Fibroblast of skin of scalp (primary cell): ENCODE measurements at regions not wholly inside any gene's neighbourhood (a gene's known extent, or its start where the extent isn't known, plus 50 kb on each side); places are given as distances from the start of the nearest gene placed in this dataset.
"Not testable (repeated sequence)": the region's sequence is repeated elsewhere in the genome, so short reads cannot be mapped to it uniquely, and the experiment has no call there.

Source experiments
- DNase-seq: peaks from one replicate; pipeline ENCODE4 v3.0.0-alpha.2; 2013

DNA sequence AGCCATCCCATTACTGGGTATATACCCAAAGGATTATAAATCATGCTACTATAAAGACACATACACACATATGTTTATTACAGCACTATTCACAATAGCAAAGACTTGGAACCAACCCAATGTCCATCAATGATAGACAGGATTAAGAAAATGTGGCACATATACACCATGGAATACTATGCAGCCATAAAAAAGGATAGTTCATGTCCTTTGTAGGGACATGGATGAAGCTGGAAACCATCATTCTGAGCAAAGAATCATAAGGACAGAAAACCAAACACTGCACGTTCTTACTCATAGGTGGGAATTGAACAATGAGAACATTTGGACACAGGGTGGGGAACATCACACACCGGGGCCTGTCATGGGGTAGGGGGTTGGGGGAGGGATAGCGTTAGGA lies 60.3 kb upstream of the NMU start:
- not testable (repeated sequence) for DNase-seq

DNA sequence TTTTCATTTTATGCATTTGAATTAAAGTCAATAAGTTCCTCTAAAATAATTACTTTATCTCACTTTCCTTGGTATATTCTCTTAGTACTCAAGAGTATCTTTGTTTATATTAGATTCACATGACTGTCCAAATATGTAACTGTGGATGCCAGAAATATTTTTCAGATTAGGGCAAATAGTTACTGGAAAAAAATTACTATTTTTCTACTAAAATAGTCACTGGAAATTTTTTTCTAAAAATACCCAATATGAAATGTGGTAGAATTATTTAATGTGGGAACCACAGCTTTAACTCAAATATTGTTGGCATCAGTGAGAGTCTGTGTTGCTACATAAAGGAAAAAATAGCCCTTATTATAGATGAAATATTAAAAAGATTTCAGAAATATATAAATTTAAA lies 70.4 kb upstream of the NMU start:
- peak; percentile 72 for DNase-seq

DNA sequence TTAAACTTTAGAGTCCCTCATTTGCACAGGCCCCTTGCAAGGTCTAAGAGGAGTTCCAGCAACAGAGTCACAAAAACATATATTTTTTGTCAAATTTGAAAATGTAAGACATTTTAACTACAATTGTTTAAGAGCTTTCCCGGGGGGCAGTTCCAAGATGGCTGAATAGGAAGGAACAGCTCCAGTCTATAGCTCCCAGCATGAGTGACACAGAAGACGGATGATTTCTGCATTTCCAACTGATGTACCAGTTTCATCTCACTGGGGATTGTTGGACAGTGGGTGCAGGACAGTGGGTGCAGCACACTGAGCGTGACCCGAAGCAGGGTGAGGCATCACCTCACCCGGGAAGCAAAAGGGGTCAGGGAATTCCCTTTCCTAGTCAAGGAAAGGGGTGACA lies 71.4 kb upstream of the NMU start:
- DNase-seq, result no peak

DNA sequence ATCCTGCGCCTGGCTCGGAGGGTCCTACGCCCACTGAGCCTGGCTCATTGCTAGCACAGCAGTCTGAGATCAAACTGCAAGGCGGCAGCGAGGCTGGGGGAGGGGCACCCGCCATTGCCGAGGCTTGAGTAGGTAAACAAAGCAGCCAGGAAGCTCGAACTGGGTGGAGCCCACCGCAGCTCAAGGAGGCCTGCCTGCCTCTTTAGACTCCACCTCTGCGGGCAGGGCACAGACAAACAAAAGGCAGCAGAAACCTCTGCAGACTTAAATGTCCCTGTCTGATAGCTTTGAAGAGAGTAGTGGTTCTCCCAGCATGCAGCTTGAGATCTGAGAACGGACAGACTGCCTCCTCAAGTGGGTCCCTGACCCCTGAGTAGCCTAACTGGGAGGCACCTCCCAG lies 71.9 kb upstream of the NMU start:
- not testable (repeated sequence) for DNase-seq

- DNase-seq, result not testable (repeated sequence)
Observed at GRCh38 chr4:55712835-55713234, 76.7 kb upstream of the NMU start.

DNA sequence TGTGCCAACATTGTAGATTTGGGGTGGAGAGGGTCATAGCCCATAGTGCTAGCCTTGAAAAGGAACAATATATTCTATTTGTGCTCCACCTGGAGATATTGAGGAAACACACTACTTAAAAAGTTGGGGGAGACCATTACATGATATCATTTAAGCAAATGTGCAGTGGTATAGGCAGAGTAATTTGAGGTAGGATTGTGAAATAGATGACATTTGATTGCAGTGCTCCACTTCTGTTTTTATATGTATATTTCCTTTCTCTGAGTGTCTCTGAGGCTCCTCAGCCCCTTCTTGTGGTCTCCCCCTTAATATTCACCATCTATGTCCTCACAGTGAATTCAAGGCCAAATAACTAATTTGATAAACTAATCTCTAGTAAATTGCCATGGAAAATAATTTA lies 85.6 kb upstream of the NMU start:
- DNase-seq, result no peak

GRCh38 chr4:55722132-55722531 lies 86.0 kb upstream of the NMU start:
- no peak for DNase-seq

DNA sequence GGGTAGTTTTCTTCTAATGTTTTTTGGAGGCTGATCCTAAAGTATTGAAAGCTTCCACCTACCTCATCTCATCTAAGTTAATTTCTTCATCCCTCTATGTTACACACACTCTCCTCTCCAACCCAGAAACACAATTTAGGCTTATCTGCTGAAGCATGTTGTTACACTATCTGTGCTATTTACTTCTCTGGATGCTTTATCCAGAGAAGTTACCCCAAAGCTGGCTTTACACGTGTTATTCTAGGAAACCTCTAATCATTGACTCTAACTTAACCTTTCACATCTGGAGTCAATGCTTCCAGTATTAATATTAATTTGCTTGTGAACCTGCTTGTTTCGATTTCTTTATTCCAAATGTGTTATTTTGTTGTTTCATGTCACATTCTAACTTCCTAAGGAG lies 87.3 kb upstream of the NMU start:
- no peak for DNase-seq

GRCh38 chr4:55725057-55725456 lies 89.0 kb upstream of the NMU start:
- no peak for DNase-seq

DNA sequence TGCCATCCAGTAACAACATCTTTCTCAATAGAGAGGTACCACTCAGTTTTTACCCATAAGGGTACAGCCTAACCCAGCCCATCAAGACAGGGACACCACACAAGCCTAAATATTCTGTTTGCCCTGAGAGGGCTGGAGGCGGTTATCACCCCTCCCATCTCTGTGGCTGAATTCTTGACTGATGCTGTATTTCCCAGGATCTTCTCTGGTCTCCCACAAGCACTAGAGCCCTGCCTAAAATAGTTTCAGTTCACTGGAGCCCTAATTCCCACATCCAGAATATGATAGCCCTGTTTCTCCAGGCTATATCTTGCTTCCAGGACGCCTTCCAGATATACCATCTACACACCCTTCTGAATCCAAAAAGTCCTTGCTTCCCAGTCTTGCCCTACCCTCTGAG lies 91.6 kb upstream of the NMU start:
- peak; percentile 53 for DNase-seq

DNA sequence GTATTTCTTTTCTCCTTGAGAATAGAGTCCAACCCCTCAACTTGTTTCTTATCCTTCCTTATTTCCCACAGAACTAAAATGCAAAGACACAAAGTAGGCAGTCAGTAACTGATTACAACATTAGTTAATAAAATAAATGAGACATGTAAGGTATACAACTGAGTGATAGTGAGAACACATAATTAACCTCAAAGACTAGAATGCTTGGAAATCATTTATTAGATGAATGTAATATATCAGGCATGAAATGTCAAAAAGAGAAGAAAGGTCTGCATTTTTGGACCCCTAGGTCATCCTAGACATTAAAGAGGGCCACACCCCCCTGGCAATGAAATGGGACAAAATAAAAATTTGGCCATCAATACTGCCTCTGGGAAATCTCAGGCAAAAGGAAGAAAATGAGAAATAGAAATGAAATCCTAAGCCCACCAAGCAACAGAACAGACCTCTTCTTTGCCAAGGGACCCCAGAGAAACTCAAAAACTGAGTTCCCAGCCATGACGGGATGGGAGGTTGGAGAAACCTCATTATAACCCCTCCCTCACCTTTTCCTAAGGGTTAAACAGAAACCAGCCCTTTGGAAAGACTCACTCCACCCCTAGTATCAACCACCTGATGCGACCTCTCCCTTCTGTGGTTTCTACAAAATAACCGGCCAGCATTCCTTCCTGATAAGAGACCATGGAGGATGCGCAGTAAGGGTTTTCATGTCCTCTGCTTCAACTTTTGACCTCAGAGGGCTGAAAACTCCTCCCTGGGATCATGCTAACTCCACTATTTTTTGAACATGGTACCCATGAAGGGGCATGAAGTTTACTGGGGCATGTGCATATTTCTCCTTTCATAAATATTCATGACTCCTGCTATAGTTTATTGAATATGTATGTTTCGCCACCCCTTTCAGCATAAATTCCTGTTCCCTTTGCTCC lies 90.0 kb upstream of the EXOC1L start:
- DNase-seq, result no peak

DNA sequence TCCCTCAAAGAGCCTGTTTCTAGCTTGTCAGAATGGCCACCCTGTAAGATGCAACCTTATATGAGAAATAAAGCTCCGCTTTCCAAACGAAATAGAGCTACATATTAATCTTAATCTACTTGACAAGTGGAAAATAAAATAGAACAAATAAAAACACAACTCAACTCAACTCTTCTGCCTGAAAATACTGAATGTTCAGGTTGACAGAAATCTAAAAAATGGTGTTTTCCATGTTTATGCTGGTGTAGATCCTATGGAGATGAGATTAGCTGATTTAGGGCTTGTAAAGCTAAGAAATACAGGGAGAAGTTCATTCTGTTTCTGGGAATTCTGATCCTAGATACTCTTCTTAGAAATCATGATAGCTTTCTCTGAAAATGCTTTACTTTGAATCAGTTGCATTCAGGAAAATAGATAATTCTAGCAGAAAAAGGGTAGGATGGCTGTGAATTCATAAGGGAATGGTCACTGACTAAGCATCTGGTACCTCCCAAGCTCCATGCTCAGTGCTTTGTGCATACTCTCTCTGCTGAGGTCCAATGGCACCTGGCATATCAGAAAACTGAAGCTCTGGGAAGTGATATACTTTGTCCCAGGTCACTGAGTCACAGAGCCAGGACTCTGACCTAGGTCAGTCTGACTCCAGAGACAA lies 89.2 kb upstream of the EXOC1L start:
- no peak for DNase-seq

DNA sequence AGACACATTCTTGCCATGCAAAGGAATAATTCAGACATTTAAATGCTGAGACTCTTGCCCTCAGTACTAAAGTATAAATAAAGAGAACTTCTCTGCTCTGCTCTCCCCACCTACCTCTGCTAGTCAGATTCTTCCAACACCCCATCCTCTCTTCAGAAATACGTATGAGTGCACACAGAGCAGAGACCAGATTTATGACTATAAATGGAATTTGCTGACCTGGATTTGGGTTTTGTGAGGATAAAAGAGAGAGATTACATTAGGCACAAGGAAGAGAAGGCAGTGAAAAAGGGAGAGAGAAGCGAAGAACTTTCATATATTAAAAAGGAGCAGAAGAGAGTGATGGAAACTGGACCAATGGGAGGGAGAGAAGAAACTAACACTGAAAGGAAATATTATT lies 87.6 kb upstream of the EXOC1L start:
- DNase-seq, result no peak

- DNase-seq, result no peak
Observed at GRCh38 chr4:55732864-55733263, 86.7 kb upstream of the EXOC1L start.

DNA sequence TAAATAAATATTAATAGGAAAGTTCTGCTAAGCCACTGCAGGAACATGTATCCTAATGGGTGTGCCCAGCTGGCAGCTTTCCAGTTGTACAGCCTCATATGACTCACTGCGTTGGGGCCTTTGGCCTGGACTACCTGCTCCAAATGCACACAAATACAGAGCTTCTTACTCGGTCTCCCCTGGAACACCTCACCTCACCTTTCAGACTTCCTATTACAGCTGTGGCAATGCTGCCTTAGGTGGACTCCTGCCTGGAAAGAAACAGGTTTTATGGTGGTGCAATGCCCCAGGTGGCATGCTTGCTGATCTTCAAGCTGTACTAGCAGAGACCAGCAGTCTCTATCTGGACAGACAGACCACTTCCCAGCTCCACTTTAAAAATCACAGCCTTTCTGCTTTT lies 85.7 kb upstream of the EXOC1L start:
- DNase-seq, result peak; percentile 33

DNA sequence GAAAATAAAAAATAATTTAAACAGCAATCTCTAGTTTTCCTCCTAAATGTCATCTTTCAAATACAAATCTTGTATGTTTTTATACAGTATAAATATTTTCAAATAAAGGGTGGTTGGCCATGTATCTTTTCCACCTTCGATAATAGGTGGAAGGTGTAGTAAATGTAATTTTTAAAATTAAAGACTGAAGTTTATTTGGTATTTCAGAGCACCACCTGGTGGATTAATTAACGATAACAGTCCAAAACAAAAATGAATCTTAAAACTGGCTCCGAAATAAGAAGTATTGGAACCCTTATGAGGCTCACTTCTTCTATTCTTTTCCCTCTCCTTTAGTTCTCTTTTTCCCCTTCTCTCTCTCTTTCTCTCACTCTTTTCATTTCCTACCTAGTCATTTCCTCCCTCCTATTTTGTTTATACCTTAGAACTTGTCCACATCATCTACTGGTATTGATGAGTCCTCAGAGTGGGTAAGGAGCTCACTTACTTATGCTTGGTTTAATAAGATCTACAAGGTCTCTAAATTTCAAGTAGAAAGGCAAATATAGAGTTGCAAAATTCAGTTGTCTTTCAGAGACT lies 82.9 kb upstream of the EXOC1L start:
- DNase-seq, result no peak

DNA sequence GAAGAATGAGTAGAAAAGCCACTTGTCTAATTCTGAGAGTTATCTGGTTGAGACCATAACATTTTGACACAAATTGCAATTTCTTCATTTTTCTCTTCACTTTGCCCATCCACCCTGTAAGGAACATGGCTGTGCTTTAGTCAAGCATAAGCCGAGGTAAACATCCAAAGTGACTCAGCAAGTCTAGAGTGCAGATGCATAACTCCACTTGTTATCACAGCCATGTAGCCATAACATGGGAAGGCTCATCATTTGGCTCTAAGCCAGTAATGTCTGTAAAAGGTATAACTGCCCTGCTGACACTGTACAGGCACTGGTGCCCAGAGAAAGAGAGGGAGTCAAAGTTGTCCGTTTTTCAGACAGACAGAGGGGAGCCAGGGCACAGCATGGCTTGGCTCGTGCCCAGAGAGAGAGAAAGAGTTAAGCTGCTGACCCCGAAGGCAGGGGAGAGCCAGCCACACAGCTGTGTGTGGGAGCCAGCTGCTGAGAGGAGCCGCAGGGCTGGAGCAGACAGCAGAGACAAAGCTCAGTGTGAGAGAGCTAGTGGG lies 76.9 kb upstream of the EXOC1L start:
- DNase-seq, result peak; percentile 59

DNA sequence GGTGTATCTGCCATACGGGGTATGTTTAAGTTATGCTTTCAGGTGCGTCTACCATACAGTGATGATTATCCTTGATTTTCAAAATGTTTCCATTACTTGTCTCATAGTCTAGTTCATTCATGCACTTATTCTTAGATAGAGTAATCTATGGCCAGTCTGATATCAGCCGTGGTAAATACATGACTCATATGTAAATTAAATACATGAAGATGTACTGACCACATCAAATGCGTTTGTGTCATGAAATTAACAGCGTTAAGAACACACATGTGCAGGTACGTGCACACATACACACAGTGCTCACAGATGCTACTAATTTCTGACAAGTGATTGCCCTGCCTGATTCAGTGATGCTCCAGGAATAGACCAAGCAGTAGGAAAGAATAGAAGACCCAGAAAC lies 75.2 kb upstream of the EXOC1L start:
- no peak for DNase-seq

DNA sequence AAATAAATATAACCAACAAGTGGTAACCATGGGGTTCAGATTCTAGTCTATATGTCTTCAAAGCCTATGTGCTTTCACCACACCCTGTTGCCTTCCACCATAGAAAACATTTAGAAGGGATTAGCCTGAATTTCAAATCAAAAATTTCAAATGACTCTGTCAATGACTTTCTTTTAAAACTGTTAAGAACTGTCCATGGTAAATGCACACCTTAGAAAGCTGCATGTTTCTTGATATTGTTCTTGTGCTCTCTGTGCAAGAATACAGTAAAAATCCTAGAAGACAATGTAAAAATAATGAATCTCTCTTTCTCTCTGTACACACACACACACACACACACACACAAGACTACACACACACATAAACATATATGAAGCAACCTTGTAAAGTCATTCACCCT lies 74.6 kb upstream of the EXOC1L start:
- no peak for DNase-seq

GRCh38 chr4:55747793-55748192 lies 71.8 kb upstream of the EXOC1L start:
- DNase-seq, result no peak

- no peak for DNase-seq
Observed at GRCh38 chr4:55749666-55750065, 69.9 kb upstream of the EXOC1L start.

GRCh38 chr4:55752810-55753209 lies 66.8 kb upstream of the EXOC1L start:
- DNase-seq, result no peak

DNA sequence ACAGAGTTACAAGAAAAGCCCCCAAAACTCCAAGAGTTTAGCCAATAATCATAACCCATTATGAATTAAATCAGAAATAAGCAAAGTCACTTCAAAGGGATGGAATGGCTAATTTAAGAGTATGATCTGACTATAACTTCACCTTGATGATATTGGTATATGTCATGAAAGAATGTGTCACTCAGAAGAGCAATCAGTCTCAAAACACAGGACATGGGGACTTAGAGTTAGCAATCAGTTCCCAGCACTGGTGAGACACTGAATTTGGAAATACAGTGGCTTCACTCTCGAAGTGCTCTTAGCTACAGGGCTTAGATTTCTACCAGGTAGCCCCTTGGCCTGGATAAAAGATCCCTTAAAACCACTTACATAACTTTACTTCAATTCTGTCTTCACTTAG lies 65.7 kb upstream of the EXOC1L start:
- no peak for DNase-seq
